H1 (cell line): ENCODE measurements at regions not wholly inside any gene's neighbourhood (a gene's known extent, or its start where the extent isn't known, plus 50 kb on each side); places are given as distances from the start of the nearest gene placed in this dataset.

Experiments
- ATF3 ChIP-seq: IDR thresholded peaks from 2 replicates; pipeline ENCODE4 v1.6.1; 2011; ENCODE audit warnings: low read depth, mild to moderate bottlenecking, low read length; ENCODE audit not compliant: insufficient read depth
- CTCF ChIP-seq, 3 experiments: IDR thresholded peaks; 1 replicate in 2 of 3; 2 replicates in 1 of 3; pipeline versions ENCODE4 v1.5.1 to v1.6.1; 2011; ENCODE audit warnings: low read length in 3 of 3, mild to moderate bottlenecking in 3 of 3, inconsistent platforms in 2 of 3, low read depth in 1 of 3, moderate library complexity in 1 of 3; ENCODE audit not compliant: insufficient read depth in 1 of 3; ENCODE audit errors: control extremely low read depth in 1 of 3
- KDM1A ChIP-seq: fragments of 200-600, 300-600 bp; sonication (generic); IDR thresholded peaks from 2 replicates; pipeline ENCODE4 v1.7.1; 2016; ENCODE audit warnings: mild to moderate bottlenecking, low read length, borderline replicate concordance

GRCh38 chr5:106910486-106910885 lies 760.3 kb downstream of the EFNA5 start:
- no peak for TF ChIP-seq KDM1A
- TF ChIP-seq CTCF (IDR thresholded peaks at IDR 0.05; ENCODE audit: control extremely low read depth in 1 of 3, insufficient read depth in 1 of 3, low read depth in 1 of 3, low read length in 3 of 3) = no peak
- TF ChIP-seq ATF3 = no peak
